HG02588 (cell line): ENCODE measurements at regions not wholly inside any gene's neighbourhood (a gene's known extent, or its start where the extent isn't known, plus 50 kb on each side); places are given as distances from the start of the nearest gene placed in this dataset.
"Not testable (repeated sequence)": the region's sequence is repeated elsewhere in the genome, so short reads cannot be mapped to it uniquely, and the experiment has no call there.

Experiments
- ATAC-seq: cut with Tn5 transposase; IDR thresholded peaks from one replicate; pipeline ENCODE4 v1.9.1; 2021; ENCODE audit warnings: mild to moderate bottlenecking, moderate library complexity; ENCODE audit not compliant: unreplicated experiment

- no peak for ATAC-seq
Measured at GRCh38 chr4:170827562-170828274, 738.0 kb upstream of the AADAT start.

GRCh38 chr4:170818786-170819185, 729.0 kb upstream of the AADAT start:
- ATAC-seq = no peak

GRCh38 chr4:170805352-170805751, 715.6 kb upstream of the AADAT start:
- no peak for ATAC-seq

- ATAC-seq = no peak
Measured at GRCh38 chr4:170804930-170805329, 715.2 kb upstream of the AADAT start.

DNA sequence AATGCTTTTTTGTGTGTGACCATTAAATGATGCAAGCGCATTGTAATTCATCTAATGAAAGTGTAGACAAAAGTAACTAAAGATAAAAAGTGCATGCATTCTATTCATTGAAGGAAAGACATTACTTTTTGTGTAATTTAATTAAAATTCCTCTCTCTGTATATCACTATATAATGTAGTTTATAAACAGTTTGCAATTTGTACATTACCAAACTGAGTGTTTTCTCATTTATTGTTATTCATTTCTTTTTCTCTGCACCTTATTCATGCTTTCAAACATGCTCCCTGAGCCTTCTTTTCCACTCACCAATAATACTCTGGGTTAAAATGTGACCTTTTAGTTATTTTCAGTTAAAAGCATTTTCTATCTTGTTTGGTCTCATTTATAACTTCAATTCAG, 713.7 kb upstream of the AADAT start:
- no peak for ATAC-seq

DNA sequence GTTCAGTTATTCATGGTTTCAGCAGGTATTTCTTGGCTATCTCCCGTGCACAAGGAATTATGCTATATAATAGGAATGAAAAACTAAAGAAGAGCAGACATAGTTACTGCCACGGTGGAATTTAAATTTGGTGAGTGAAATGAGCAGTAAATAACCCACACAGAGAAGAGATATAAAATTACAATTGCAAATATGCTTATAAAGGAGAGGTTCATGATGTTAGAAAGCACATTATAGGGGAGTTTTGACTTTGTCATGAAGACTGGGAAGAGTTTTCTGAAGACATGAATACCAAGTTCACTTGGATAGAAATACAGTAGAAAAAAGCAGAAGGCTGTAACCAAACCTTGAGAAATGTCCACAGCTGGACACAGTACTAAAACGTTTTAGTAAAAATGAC, 712.0 kb upstream of the AADAT start:
- no peak for ATAC-seq

GRCh38 chr4:170794525-170794924, 704.8 kb upstream of the AADAT start:
- ATAC-seq = no peak

- not testable (repeated sequence) for ATAC-seq
Measured at GRCh38 chr4:170788540-170789051, 698.8 kb upstream of the AADAT start.

- no peak for ATAC-seq
Measured at GRCh38 chr4:170777663-170778062, 687.9 kb upstream of the AADAT start.

- no peak for ATAC-seq
Measured at GRCh38 chr4:170776983-170777382, 687.2 kb upstream of the AADAT start.

DNA sequence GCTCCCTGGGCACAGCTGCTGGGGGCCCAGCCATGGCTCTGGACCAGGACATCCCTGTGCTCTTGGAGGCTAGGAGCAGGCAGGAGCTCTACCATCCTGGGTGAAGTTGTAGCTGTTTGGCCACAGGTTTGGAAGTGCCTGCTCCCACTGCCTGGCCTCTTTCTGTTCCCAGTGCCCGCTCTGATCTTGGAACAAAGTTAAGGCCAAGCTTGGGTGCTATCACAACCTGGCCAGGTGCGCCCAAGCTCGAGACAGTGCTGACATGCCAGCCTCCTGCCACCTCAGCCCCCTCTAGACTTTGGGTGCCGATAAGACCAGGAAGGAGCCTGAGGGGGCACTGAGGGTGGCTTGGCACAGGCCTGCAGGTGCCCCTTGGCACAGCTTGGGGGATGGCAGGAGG, 686.1 kb upstream of the AADAT start:
- ATAC-seq = no peak

DNA sequence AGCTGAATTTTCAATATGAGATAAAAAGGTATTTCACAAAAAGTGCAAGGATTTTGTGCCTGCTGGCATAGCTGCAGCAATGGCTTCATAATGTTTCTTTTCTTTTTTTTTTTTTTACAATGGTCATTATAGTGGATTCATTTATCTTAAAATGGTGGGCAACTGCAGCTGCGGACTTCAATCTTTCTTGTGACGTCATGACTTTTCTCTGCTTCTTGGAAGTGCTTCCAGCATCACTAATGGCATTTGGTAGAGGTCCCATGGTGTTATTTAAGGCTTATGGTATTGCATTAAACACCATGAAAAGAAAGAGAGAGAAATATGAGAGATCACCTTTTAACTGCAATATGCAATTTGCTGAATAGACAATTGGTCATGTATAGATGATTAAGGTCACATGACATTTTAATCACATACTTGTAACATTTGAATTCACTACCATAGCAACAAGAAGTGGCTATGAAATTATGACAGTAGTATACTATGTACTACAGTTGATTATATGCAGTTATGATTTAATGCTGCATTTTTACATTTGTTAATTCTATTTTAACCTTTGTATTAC, 684.0 kb upstream of the AADAT start:
- no peak for ATAC-seq

- ATAC-seq = no peak
Measured at GRCh38 chr4:170772429-170772828, 682.7 kb upstream of the AADAT start.

- no peak for ATAC-seq
Measured at GRCh38 chr4:170770664-170771063, 680.9 kb upstream of the AADAT start.

GRCh38 chr4:170769862-170770261, 680.1 kb upstream of the AADAT start:
- no peak for ATAC-seq

DNA sequence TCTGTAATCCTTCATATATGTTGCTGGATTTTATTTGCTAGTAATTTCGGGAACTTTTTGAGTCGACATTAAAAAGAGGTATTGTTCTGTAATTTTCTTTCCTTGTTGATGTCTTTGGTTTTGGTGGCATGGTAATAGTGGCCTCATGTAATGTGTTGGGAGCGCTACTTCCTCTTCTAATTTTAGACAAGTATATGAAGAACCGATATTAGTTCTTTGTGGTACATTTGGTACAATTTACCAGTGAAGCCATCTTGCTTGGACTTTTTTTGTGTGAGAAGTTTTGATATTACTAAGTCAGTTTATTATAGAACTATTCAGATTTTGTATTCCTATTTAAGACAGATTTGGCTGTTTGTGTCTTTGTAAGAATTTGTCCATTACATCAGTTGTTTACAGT, 669.2 kb upstream of the AADAT start:
- no peak for ATAC-seq

DNA sequence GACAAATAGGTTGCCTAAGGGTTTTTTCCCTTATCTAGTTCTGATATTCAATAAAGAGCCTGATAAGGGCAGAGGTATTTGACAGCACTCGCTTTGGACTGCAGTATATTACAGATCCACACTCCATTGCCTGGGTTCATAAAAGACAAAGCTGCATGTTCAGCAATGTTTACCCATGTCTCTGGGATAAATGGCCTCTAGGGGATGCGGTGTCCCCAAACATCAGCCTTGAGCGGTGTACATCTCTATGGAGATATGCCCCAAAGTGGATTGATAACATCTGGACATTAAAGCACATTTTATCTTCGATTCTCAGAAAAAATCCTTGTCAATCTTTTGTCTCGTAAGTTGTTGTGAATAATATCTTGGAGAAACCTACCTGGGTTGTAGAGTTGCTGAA, 660.8 kb upstream of the AADAT start:
- ATAC-seq = no peak

GRCh38 chr4:170748975-170749374, 659.2 kb upstream of the AADAT start:
- ATAC-seq = no peak

- no peak for ATAC-seq
Measured at GRCh38 chr4:170743633-170744032, 653.9 kb upstream of the AADAT start.

DNA sequence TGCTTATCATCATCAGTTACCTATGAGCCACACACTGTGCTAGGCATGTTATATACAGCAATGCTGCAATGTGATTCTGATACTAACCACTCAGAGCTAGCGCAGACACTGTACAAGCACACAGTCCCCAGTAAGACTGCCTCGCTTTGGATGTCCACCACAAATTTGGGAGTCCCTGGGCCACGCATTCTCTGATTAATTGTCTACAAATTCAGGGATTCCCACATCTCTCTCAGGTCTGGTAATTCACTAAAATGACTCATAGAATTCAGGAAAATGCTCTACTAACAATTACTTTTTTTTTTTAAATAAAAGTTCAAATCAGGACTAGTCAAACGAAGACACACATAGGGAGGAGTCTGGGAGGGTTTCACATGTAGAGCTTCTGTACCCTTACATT, 652.1 kb upstream of the AADAT start:
- no peak for ATAC-seq

DNA sequence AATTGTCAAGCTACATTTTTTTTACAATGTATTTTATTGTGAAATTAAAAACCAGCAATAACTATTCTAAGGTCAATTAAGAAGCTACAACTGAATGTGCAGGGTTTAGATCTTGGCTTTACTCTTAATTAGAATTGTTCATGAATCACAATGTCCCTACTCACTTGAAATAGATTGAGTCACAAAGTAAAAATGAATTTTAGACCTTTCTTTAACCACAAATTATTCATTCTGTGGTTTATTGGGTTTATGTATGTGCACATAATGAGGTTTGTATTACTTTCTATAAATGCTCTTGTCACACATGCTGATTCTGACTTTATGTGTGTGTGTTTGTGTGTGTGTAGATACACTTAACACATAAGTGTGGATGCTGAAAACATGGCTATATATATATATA, 647.0 kb upstream of the AADAT start:
- no peak for ATAC-seq

GRCh38 chr4:170729897-170730296, 640.1 kb upstream of the AADAT start:
- no peak for ATAC-seq

GRCh38 chr4:170729236-170729635, 639.5 kb upstream of the AADAT start:
- ATAC-seq = no peak
